Body of pancreas (tissue), 4 donors: ENCODE measurements at regions not wholly inside any gene's neighbourhood (a gene's known extent, or its start where the extent isn't known, plus 50 kb on each side); places are given as distances from the start of the nearest gene placed in this dataset.

Experiments
- POLR2A ChIP-seq, 3 donors: fragments of 450-650 bp; IDR thresholded peaks; one replicate each; pipeline ENCODE4 v1.6.1; 2016; ENCODE audit warnings: antibody characterized with exemption in 3 of 3, mild to moderate bottlenecking in 2 of 3
- TF ChIP-seq, protein P1 (sequence below), 7 experiments: fragments of 450-650 bp in 4 of 7; fragments of 200-600 bp in 3 of 7; sonication (generic) in 3 of 7; IDR thresholded peaks; one replicate each; pipeline ENCODE4 v1.5.1; 2016 to 2019; ENCODE audit warnings: antibody characterized with exemption in 7 of 7

GRCh38 chr15:31236184-31237042 is 90.2 kb upstream of the KLF13 start:
- TF ChIP-seq, protein P1, sequence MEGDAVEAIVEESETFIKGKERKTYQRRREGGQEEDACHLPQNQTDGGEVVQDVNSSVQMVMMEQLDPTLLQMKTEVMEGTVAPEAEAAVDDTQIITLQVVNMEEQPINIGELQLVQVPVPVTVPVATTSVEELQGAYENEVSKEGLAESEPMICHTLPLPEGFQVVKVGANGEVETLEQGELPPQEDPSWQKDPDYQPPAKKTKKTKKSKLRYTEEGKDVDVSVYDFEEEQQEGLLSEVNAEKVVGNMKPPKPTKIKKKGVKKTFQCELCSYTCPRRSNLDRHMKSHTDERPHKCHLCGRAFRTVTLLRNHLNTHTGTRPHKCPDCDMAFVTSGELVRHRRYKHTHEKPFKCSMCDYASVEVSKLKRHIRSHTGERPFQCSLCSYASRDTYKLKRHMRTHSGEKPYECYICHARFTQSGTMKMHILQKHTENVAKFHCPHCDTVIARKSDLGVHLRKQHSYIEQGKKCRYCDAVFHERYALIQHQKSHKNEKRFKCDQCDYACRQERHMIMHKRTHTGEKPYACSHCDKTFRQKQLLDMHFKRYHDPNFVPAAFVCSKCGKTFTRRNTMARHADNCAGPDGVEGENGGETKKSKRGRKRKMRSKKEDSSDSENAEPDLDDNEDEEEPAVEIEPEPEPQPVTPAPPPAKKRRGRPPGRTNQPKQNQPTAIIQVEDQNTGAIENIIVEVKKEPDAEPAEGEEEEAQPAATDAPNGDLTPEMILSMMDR (IDR thresholded peaks at IDR 0.05): peak in 2 of 7 experiments; percentile 8 to 19
- no peak for TF ChIP-seq POLR2A (IDR thresholded peaks at IDR 0.05)
